ENCODE measurements at regions not wholly inside any gene's neighbourhood (a gene's known extent, or its start where the extent isn't known, plus 50 kb on each side); places are given as distances from the start of the nearest gene placed in this dataset.

DNA sequence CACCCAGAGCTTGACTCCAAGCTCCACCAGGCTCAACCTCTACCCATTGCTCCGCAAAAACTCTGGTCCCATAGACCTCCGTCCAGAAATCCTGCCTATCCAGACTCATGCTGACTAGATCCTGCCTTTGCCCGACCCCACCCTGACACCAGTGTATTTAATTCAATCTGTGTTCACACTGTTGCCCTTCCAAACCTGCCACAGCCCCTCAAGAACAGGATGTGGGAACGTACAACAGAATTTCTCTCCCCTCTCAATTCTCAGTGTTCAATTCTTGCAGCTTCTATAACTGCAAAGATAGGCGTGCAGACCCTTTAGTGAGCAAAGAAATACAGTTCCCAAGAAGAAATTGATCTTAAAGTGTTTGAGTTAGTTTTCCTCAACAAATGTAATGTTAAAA is 154.2 kb upstream of the FRG1 start:
- no peak overlapping the region for H3K4me3 ChIP-seq (ENCODE audit: low read length)
- no peak for TF ChIP-seq CTCF (IDR thresholded peaks at IDR 0.05; ENCODE audit: insufficient read depth, low read depth, low read length, missing control alignments)
- DNase-seq (ENCODE audit: low read depth), result no peak

DNA sequence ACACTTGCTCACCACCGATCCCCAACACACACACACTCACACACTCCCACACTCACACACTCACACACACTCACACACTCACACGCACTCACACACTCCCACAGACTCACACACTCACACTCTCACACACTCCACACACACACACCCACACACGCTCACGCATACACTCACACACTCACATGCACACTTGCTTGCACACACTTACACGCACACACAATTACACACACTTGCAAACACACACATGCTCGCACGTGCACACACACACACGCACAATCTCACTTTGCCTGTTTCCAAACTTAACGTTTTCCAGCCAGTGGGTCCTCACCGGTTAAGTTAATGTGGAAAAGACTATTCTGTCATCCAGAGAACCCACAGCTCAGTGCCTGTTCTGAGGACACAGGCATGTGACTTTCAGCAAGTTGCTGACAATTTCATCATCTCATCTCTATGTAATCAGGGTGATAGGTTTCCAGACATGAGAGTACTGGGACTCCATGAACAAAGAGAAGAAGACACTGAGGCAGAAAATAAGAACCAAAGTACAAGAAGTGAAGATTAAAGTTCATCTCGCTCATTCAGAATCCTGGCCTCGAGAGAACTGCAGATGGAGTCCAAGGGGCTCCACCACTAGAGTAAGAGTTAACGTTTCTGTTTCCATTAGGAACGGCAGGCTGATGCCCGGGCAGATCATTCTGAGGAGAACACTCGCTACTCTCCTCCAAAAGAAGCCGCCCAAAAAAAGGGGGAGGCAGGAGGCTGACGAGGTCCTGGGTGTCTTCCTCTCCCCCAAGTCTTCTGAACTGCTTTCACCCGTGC is 153.2 kb upstream of the FRG1 start:
- TF ChIP-seq CTCF (IDR thresholded peaks at IDR 0.05; ENCODE audit: insufficient read depth, low read depth, low read length, missing control alignments), result no peak
- DNase-seq (ENCODE audit: low read depth), result no peak
- H3K4me3 ChIP-seq (ENCODE audit: low read length), result no peak overlapping the region

DNA sequence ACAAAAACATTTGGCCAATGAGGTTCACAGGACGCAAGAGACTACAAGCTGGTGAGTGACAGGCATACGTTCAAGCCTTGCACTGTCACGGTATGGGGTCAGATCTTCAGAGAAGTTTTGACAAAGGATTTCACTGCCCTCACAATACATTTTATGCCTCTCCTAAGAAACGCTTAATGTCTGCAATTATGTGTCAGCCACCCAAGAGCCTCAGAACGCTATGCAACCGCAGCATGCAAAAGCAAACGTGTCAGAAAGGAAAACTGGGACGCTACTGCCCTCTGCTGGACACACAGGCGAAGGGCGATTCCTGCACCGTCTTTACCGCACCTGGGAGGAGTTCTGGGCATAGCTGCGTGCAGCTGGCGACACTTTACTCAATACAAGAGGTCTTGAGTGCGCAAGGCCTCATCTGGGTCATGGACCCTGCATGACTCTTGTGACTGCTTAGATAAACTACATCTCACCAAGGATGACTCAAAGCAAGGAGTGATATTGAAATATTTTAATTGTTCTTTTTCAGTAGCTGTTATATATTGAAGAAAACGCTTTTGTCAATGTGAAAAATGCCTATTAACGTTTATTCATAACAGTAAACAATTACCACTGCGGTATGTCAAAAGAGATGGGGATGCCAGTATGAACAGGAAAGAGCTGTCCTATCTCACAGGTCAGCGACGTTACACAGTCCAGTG is 147.6 kb upstream of the FRG1 start:
- peak; percentile 70 for DNase-seq (ENCODE audit: low read depth)
- peak; percentile 89 for TF ChIP-seq CTCF (IDR thresholded peaks at IDR 0.05; ENCODE audit: insufficient read depth, low read depth, low read length, missing control alignments)
- no peak overlapping the region for H3K4me3 ChIP-seq (ENCODE audit: low read length)

- no peak for DNase-seq (ENCODE audit: low read depth)
- H3K4me3 ChIP-seq (ENCODE audit: low read length), result no peak overlapping the region
Measured at GRCh38 chr4:189800545-189801088, 140.1 kb upstream of the FRG1 start.

GRCh38 chr4:189802884-189803283 is 137.8 kb upstream of the FRG1 start:
- no peak overlapping the region for H3K4me3 ChIP-seq (ENCODE audit: low read length)
- no peak for TF ChIP-seq CTCF (IDR thresholded peaks at IDR 0.05; ENCODE audit: insufficient read depth, low read depth, low read length, missing control alignments)
- DNase-seq (ENCODE audit: low read depth), result no peak

More at GRCh38 chr4:189800545-189801088, 140.1 kb upstream of the FRG1 start:
- no peak for TF ChIP-seq CTCF (IDR thresholded peaks at IDR 0.05; ENCODE audit: insufficient read depth, low read depth, low read length, missing control alignments)

DNA sequence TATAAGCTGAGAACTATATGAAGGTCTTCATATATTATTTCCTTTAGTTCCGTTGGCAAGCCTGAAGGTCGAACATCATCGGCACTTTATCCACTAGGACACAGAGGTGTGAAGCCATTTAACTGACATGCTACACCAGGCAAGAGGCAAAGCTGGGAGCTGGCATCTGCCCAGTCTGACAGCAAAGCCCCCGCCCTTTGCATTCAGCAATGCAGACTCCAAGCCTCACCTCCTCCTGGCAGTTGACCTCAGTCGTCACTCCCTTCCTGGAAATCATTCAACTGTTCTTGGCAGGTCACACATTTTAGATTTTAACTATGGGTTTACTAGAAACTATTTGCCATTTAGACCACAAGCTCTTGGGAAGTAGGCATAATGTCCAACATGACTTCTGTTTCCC is 135.8 kb upstream of the FRG1 start:
- TF ChIP-seq CTCF (IDR thresholded peaks at IDR 0.05; ENCODE audit: insufficient read depth, low read depth, low read length, missing control alignments), result no peak
- DNase-seq (ENCODE audit: low read depth), result no peak
- H3K4me3 ChIP-seq (ENCODE audit: low read length), result no peak overlapping the region
